Hepatocyte (in vitro differentiated cells): ENCODE measurements at regions not wholly inside any gene's neighbourhood (a gene's known extent, or its start where the extent isn't known, plus 50 kb on each side); places are given as distances from the start of the nearest gene placed in this dataset.
A peak's percentile ranks its signal among the peaks of the same experiment; 100 is the strongest.

Experiments used
- DNase-seq: peaks from one replicate; pipeline ENCODE4 v3.0.0-alpha.2; 2016; ENCODE audit warnings: low spot score
- H2AFZ ChIP-seq: fragments of 200-600 bp; sonication (generic); 2 replicates; pipeline ENCODE4 v1.6.0; 2016; ENCODE audit warnings: antibody characterized with exemption, mild to moderate bottlenecking
- H3K27ac ChIP-seq: fragments of 200-600 bp; sonication (generic); 2 replicates; pipeline ENCODE4 v1.5.1; 2016; ENCODE audit warnings: mild to moderate bottlenecking
- H3K27me3 ChIP-seq: fragments of 200-600 bp; sonication (generic); 2 replicates; pipeline ENCODE4 v1.6.1; 2016
- H3K36me3 ChIP-seq: fragments of 200-600 bp; sonication (generic); replicated peaks from 2 replicates; pipeline ENCODE4 v1.5.1; 2016; ENCODE audit warnings: low read depth; ENCODE audit not compliant: insufficient read depth
- H3K4me1 ChIP-seq: fragments of 200-600 bp; sonication (generic); 2 replicates; pipeline ENCODE4 v1.5.1; 2016; ENCODE audit warnings: mild to moderate bottlenecking, moderate library complexity; ENCODE audit not compliant: insufficient read depth
- H3K4me2 ChIP-seq: fragments of 200-600 bp; sonication (generic); 2 replicates; pipeline ENCODE4 v1.6.0; 2016
- H3K4me3 ChIP-seq: fragments of 200-600 bp; sonication (generic); 2 replicates; pipeline ENCODE4 v1.5.1; 2016; ENCODE audit warnings: mild to moderate bottlenecking
- H3K79me2 ChIP-seq: fragments of 200-600 bp; sonication (generic); 2 replicates; pipeline ENCODE4 v1.6.0; 2017; ENCODE audit warnings: mild to moderate bottlenecking
- H3K9me2 ChIP-seq: fragments of 200-600 bp; sonication (generic); replicated peaks from 2 replicates; pipeline ENCODE4 v1.6.0; 2017; ENCODE audit warnings: mild to moderate bottlenecking; ENCODE audit not compliant: insufficient read depth
- H3K9me3 ChIP-seq: fragments of 200-600 bp; sonication (generic); 2 replicates; pipeline ENCODE4 v1.5.1; 2016; ENCODE audit warnings: low read depth, mild to moderate bottlenecking
- H4K20me1 ChIP-seq: fragments of 200-600 bp; sonication (generic); 2 replicates; pipeline ENCODE4 v1.6.0; 2016; ENCODE audit warnings: mild to moderate bottlenecking; ENCODE audit not compliant: insufficient read depth, poor library complexity, severe bottlenecking
- CTCF ChIP-seq: fragments of 200-600 bp; sonication (generic); IDR thresholded peaks from 2 replicates; pipeline ENCODE4 v1.5.1; 2016; ENCODE audit warnings: antibody characterized with exemption, mild to moderate bottlenecking; ENCODE audit not compliant: poor library complexity
- EZH2 ChIP-seq: fragments of 200-600 bp; sonication (generic); IDR thresholded peaks from 2 replicates; pipeline ENCODE4 v1.6.1; 2016; ENCODE audit warnings: antibody characterized with exemption, mild to moderate bottlenecking, borderline replicate concordance
- EZH2phosphoT487 ChIP-seq: fragments of 200-600 bp; sonication (generic); IDR thresholded peaks from one replicate; pipeline ENCODE4 v1.6.1; 2018; ENCODE audit warnings: antibody characterized with exemption, mild to moderate bottlenecking, low read depth, moderate library complexity; ENCODE audit not compliant: unreplicated experiment, severe bottlenecking
- WGBS: methylation state at CpG from one replicate; pipeline ENCODE4 v1.1.6; 2016; ENCODE audit warnings: low lambda C conversion rate; ENCODE audit errors: missing lambda C conversion rate; 5-methylcytosine and 5-hydroxymethylcytosine counted together

- Histone ChIP-seq H3K4me3 (no peak overlapping the region), H3K27me3 (no peaks in the 10 kb centered on the region), H4K20me1 (no peaks in the 10 kb centered on the region), H3K79me2 (no peaks in the 10 kb centered on the region), H3K9me2 (no peaks in the 10 kb centered on the region), H3K36me3 (no peaks in the 10 kb centered on the region), H3K27ac (peak overlapping the region; percentile 65), H2AFZ (no peak overlapping the region), H3K4me1 (peaks cover 33% of the 10 kb centered on the region), H3K9me3 (no peaks in the 10 kb centered on the region), H3K4me2 (peak overlapping the region; percentile 13)
- 56% methylated on average over 2 of the region's 2 CpGs for WGBS
- TF ChIP-seq EZH2phosphoT487 = no peak
- TF ChIP-seq EZH2 = no peak
- no peak for TF ChIP-seq CTCF
- peak; percentile 38 for DNase-seq
These were observed 50.1 kb upstream of the STK38L start for GRCh38 chr12:27193854-27194544.
